GM12891 (cell line): ENCODE measurements at regions not wholly inside any gene's neighbourhood (a gene's known extent, or its start where the extent isn't known, plus 50 kb on each side); places are given as distances from the start of the nearest gene placed in this dataset.

ENCODE experiments used
- DNase-seq: peaks from one replicate; pipeline ENCODE4 v3.0.0; 2011; ENCODE audit warnings: low spot score; ENCODE audit not compliant: insufficient read length
- FAIRE-seq: peaks from 2 replicates; lab custom pipeline; 2011; peaks lifted over from hg19 to GRCh38; lab: Jason Lieb, UNC
- PAX5 ChIP-seq: IDR thresholded peaks from 2 replicates; pipeline ENCODE4 v1.6.1; 2011; ENCODE audit warnings: low read length, moderate library complexity, mild to moderate bottlenecking; ENCODE audit not compliant: insufficient read depth, severe bottlenecking
- POLR2A ChIP-seq: IDR thresholded peaks from 2 replicates; pipeline ENCODE4 v1.6.1; 2011; ENCODE audit warnings: low read depth, low read length, control low read depth
- POLR2AphosphoS5 ChIP-seq: IDR thresholded peaks from 2 replicates; pipeline ENCODE4 v1.6.1; 2011; ENCODE audit warnings: low read depth, low read length, control low read depth
- POU2F2 ChIP-seq: IDR thresholded peaks from 2 replicates; pipeline ENCODE4 v1.6.1; 2011; ENCODE audit warnings: low read depth, mild to moderate bottlenecking, control low read depth, low read length, moderate library complexity
- SPI1 ChIP-seq: IDR thresholded peaks from 2 replicates; pipeline ENCODE4 v1.6.1; 2011; ENCODE audit warnings: low read depth, low read length, control low read depth
- TAF1 ChIP-seq: IDR thresholded peaks from 2 replicates; pipeline ENCODE4 v1.6.1; 2011; ENCODE audit warnings: low read depth, low read length, control low read depth

DNA sequence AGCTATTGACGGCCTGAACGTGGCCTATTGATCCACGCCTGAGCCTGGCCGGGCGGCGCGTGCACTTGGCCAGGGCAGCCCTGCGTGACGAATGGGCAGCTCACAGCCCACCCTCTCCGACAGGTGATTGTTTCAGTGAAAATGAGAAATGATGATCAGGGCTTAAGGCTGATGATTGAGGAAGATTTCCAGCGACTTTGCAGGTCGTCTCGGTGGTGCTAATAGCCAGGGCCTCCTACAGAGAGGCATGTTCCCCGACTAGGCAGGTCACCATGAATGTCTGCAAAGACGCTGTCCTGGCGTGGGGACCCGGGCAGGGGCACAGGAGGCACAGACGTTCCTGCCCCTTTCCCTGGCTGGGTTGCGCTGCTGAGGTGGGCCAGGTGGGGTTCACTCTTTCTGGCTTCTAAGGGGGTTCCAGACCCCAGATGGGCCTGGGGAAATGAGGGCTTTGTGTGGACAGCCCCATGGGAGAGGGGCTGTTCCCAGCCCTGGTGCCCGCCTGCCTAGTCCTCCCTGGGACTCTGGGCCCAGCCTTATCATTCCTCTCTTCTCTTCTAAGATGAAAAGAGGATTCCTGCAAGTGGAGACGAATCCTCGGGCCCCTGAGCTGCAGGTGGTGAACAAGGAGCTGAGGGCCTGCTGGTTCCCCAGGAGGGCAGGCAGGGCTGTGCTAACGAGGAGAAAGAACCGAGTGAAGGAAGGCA, 157.4 kb downstream of the KIF26A start:
- TF ChIP-seq POLR2A (no peak), PAX5 (no peak), SPI1 (no peak), TAF1 (no peak), POLR2AphosphoS5 (no peak), POU2F2 (no peak)
- DNase-seq (no peak), FAIRE-seq (no peak)

- FAIRE-seq (no peak), DNase-seq (no peak)
- no peak for TF ChIP-seq POU2F2
Measured at GRCh38 chr14:104296388-104297312, 158.3 kb downstream of the KIF26A start.

DNA sequence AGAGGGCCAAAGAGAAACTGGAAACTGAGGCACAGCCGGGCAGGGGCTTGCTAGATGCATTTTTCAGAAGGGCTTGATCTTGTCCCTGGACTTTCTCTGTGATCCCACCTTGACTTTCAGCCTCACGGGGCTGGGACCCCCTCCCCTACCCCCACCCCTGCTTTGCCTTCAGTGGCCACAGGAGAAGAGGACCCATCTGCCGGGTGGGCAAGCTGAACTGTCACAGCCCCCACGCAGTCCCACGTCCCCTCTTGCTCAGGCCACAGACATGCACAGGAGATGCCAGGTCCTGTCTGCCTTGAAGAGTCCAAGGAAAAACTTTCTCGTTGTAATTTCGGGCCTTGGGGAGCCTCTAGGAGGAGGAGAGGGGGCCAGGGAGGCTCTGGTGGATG, 158.9 kb downstream of the KIF26A start:
- FAIRE-seq (no peak), DNase-seq (no peak)
- no peak for TF ChIP-seq SPI1
- no peak for TF ChIP-seq POU2F2
- TF ChIP-seq TAF1: no peak
- no peak for TF ChIP-seq PAX5
- TF ChIP-seq POLR2A: no peak
- TF ChIP-seq POLR2AphosphoS5: no peak

DNA sequence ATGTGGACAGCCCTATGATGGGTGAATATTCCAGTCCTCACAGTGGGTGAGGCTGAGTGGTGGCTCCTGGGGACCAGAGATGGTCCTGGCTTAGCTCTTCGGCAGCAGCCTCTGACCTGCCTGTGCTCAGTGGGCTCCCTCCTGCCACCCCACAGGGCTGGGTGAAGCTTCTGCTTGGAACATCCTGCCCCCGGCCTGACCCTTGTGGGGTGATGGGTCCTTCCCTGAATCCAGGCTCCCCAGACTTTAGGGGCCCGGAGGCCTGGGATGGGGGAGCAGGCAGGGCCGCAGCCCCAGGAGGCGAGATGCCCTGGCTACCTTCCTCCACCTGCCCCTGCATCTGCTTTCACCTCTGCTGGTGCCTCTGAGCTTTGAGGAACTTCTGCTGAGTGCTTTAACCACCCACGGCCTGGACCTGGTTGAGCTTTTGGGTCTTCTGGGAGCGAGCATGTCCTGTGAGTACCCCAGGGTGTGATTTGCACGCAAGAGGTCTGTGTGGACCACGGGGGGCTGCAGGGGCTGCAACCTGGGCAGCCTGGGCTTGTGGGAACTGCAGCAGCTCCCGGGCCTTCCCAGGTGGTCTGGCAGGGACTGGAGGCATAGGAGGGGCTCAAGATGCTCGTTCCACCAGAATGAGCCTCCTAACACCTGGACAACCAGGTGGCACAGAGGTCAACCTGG, 159.5 kb downstream of the KIF26A start:
- FAIRE-seq: no peak
- TF ChIP-seq PAX5: no peak
- no peak for TF ChIP-seq TAF1
- TF ChIP-seq POLR2A: no peak
- TF ChIP-seq POLR2AphosphoS5: no peak
- no peak for TF ChIP-seq POU2F2
- no peak for TF ChIP-seq SPI1
- no peak for DNase-seq

DNA sequence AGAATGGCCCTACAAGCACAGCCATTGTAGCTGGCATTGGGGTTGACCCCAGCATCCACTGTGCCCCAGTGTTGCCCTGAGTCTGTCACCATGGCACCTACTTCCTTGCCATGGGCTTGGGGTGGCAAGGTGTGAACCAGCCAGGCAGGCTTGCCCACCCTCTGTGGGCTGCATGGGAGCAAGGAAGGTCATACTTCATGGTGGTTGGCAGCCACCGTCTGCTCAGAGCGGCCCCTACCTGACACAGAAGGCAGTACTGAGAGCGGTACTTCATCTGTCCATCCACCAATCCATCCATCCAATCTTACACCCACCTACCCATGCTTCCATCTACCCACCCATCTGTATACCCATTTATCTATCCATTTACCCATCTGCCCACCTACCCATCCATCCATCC, 160.1 kb downstream of the KIF26A start:
- DNase-seq: no peak
- no peak for FAIRE-seq
- TF ChIP-seq POLR2A (no peak), TAF1 (no peak), PAX5 (no peak), SPI1 (no peak), POLR2AphosphoS5 (no peak), POU2F2 (no peak)

GRCh38 chr14:104299993-104300761, 161.8 kb downstream of the KIF26A start:
- DNase-seq (no peak), FAIRE-seq (no peak)
- no peak for TF ChIP-seq SPI1

GRCh38 chr14:104301731-104302460, 163.5 kb downstream of the KIF26A start:
- FAIRE-seq: no peak
- TF ChIP-seq TAF1 (no peak), POLR2A (no peak), PAX5 (no peak), POLR2AphosphoS5 (no peak), SPI1 (no peak), POU2F2 (no peak)
- no peak for DNase-seq

DNA sequence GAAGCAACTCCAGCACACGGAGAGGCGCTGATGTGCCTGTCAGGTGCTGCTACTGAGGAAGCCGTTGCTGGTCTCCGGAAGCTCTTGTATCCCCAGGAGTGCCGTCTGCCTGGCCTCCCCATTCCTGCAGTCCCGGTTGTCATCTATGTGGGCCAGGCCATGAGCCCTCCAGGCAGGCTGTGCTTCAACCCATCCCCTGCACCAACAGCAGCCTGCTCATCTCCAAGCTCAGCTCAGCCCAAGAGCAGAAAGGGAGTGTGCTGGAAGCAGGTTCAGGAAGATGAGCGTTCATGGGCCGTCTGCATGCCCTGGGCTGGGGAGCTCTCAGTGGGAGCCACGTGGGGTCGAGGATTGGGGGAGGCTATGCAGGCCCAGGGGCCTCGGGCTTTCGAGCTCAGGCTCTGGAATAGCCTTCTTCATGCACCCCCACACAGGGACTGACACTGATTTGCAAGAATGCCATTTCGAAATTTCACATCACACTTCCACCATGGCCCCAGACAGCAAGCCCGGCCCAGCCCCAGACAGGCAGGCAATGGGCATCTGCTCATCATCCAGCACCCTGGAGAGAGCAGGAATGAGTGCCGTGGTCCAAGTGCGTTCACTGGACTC, 164.5 kb downstream of the KIF26A start:
- no peak for FAIRE-seq
- DNase-seq: no peak
- no peak for TF ChIP-seq PAX5
- no peak for TF ChIP-seq POU2F2
- TF ChIP-seq POLR2AphosphoS5: no peak
- no peak for TF ChIP-seq SPI1
- TF ChIP-seq POLR2A: no peak
- no peak for TF ChIP-seq TAF1
